ENCODE measurements at regions not wholly inside any gene's neighbourhood (a gene's known extent, or its start where the extent isn't known, plus 50 kb on each side); places are given as distances from the start of the nearest gene placed in this dataset.
"Not testable (repeated sequence)": the region's sequence is repeated elsewhere in the genome, so short reads cannot be mapped to it uniquely, and the experiment has no call there.

GRCh38 chr6:63465750-63466149 lies 106.5 kb upstream of the LOC128125822 start:
- DNase-seq (ENCODE audit: insufficient read length) (no peak), FAIRE-seq (peak; percentile 73)
- TF ChIP-seq TAF1 (IDR thresholded peaks at IDR 0.05; ENCODE audit: borderline replicate concordance, low read depth, low read length) (no peak), POLR2A (IDR thresholded peaks at IDR 0.05; ENCODE audit: low read depth, low read length) (no peak), POLR2AphosphoS5 (IDR thresholded peaks at IDR 0.05; ENCODE audit: low read depth, low read length) (no peak)

GRCh38 chr6:63466242-63466733 lies 106.0 kb upstream of the LOC128125822 start:
- DNase-seq (ENCODE audit: insufficient read length): no peak
- no peak for FAIRE-seq

GRCh38 chr6:63467247-63467954 lies 104.9 kb upstream of the LOC128125822 start:
- FAIRE-seq (no peak), DNase-seq (ENCODE audit: insufficient read length) (no peak)
- TF ChIP-seq POLR2A (IDR thresholded peaks at IDR 0.05; ENCODE audit: low read depth, low read length) (no peak), POLR2AphosphoS5 (IDR thresholded peaks at IDR 0.05; ENCODE audit: low read depth, low read length) (no peak), TAF1 (IDR thresholded peaks at IDR 0.05; ENCODE audit: borderline replicate concordance, low read depth, low read length) (no peak)

More at GRCh38 chr6:63466242-63466733, 106.0 kb upstream of the LOC128125822 start:
- TF ChIP-seq POLR2A (IDR thresholded peaks at IDR 0.05; ENCODE audit: low read depth, low read length): no peak
- no peak for TF ChIP-seq POLR2AphosphoS5 (IDR thresholded peaks at IDR 0.05; ENCODE audit: low read depth, low read length)
- no peak for TF ChIP-seq TAF1 (IDR thresholded peaks at IDR 0.05; ENCODE audit: borderline replicate concordance, low read depth, low read length)

GRCh38 chr6:63471145-63471544 lies 101.1 kb upstream of the LOC128125822 start:
- not testable (repeated sequence) for DNase-seq (ENCODE audit: insufficient read length); FAIRE-seq

GRCh38 chr6:63471654-63472053 lies 100.6 kb upstream of the LOC128125822 start:
- FAIRE-seq: no peak
- no peak for DNase-seq (ENCODE audit: insufficient read length)
- TF ChIP-seq POLR2A (IDR thresholded peaks at IDR 0.05; ENCODE audit: low read depth, low read length) (no peak), TAF1 (IDR thresholded peaks at IDR 0.05; ENCODE audit: borderline replicate concordance, low read depth, low read length) (no peak), POLR2AphosphoS5 (IDR thresholded peaks at IDR 0.05; ENCODE audit: low read depth, low read length) (no peak)

- peak; percentile 21 for FAIRE-seq
- TF ChIP-seq POLR2AphosphoS5 (IDR thresholded peaks at IDR 0.05; ENCODE audit: low read depth, low read length) (no peak), POLR2A (IDR thresholded peaks at IDR 0.05; ENCODE audit: low read depth, low read length) (no peak), TAF1 (IDR thresholded peaks at IDR 0.05; ENCODE audit: borderline replicate concordance, low read depth, low read length) (no peak)
- DNase-seq (ENCODE audit: insufficient read length): no peak
Measured at GRCh38 chr6:63475707-63476106, 96.6 kb upstream of the LOC128125822 start.

- TF ChIP-seq POLR2A (IDR thresholded peaks at IDR 0.05; ENCODE audit: low read depth, low read length) (no peak), TAF1 (IDR thresholded peaks at IDR 0.05; ENCODE audit: borderline replicate concordance, low read depth, low read length) (no peak), POLR2AphosphoS5 (IDR thresholded peaks at IDR 0.05; ENCODE audit: low read depth, low read length) (no peak)
- FAIRE-seq (no peak), DNase-seq (ENCODE audit: insufficient read length) (no peak)
Measured at GRCh38 chr6:63476302-63476701, 96.0 kb upstream of the LOC128125822 start.

GRCh38 chr6:63477422-63478040 lies 94.7 kb upstream of the LOC128125822 start:
- TF ChIP-seq POLR2A (IDR thresholded peaks at IDR 0.05; ENCODE audit: low read depth, low read length) (no peak), POLR2AphosphoS5 (IDR thresholded peaks at IDR 0.05; ENCODE audit: low read depth, low read length) (no peak), TAF1 (IDR thresholded peaks at IDR 0.05; ENCODE audit: borderline replicate concordance, low read depth, low read length) (no peak)
- DNase-seq (ENCODE audit: insufficient read length) (no peak), FAIRE-seq (no peak)

GRCh38 chr6:63478734-63479133 lies 93.5 kb upstream of the LOC128125822 start:
- DNase-seq (ENCODE audit: insufficient read length): no peak
- no peak for FAIRE-seq

GRCh38 chr6:63486196-63486595 lies 86.1 kb upstream of the LOC128125822 start:
- TF ChIP-seq POLR2A (IDR thresholded peaks at IDR 0.05; ENCODE audit: low read depth, low read length) (no peak), TAF1 (IDR thresholded peaks at IDR 0.05; ENCODE audit: borderline replicate concordance, low read depth, low read length) (no peak), POLR2AphosphoS5 (IDR thresholded peaks at IDR 0.05; ENCODE audit: low read depth, low read length) (no peak)
- FAIRE-seq: no peak
- DNase-seq (ENCODE audit: insufficient read length): no peak

More at GRCh38 chr6:63478734-63479133, 93.5 kb upstream of the LOC128125822 start:
- TF ChIP-seq POLR2AphosphoS5 (IDR thresholded peaks at IDR 0.05; ENCODE audit: low read depth, low read length) (no peak), POLR2A (IDR thresholded peaks at IDR 0.05; ENCODE audit: low read depth, low read length) (no peak), TAF1 (IDR thresholded peaks at IDR 0.05; ENCODE audit: borderline replicate concordance, low read depth, low read length) (no peak)

- no peak for FAIRE-seq
- no peak for DNase-seq (ENCODE audit: insufficient read length)
- no peak for TF ChIP-seq TAF1 (IDR thresholded peaks at IDR 0.05; ENCODE audit: borderline replicate concordance, low read depth, low read length)
- TF ChIP-seq POLR2A (IDR thresholded peaks at IDR 0.05; ENCODE audit: low read depth, low read length): no peak
- no peak for TF ChIP-seq POLR2AphosphoS5 (IDR thresholded peaks at IDR 0.05; ENCODE audit: low read depth, low read length)
Measured at GRCh38 chr6:63487103-63487813, 85.0 kb upstream of the LOC128125822 start.
